ENCODE measurements at regions not wholly inside any gene's neighbourhood (a gene's known extent, or its start where the extent isn't known, plus 50 kb on each side); places are given as distances from the start of the nearest gene placed in this dataset.

DNA sequence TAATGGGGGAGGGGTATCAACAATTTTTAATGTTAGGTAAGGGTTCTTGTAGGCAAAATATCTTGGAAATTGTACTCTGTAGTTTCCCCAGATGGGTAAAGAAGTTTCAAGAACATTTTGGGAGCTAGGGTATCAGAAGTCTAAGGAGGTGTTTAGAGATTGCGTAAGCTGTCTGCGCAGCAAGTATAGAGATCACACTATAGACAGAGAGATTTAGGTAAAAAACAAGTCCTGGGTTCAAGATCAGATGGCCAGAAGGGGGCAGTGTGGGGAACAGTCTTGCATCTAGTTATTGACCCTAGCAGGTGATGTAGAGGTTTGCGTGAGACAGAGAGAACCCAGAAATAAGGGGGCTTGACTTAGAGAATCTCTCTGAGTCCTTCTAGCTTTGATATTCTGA lies 80.8 kb downstream of the S1PR1 start:
- no peak for TF ChIP-seq POLR2A (IDR thresholded peaks at IDR 0.05)
- TF ChIP-seq, protein P1, sequence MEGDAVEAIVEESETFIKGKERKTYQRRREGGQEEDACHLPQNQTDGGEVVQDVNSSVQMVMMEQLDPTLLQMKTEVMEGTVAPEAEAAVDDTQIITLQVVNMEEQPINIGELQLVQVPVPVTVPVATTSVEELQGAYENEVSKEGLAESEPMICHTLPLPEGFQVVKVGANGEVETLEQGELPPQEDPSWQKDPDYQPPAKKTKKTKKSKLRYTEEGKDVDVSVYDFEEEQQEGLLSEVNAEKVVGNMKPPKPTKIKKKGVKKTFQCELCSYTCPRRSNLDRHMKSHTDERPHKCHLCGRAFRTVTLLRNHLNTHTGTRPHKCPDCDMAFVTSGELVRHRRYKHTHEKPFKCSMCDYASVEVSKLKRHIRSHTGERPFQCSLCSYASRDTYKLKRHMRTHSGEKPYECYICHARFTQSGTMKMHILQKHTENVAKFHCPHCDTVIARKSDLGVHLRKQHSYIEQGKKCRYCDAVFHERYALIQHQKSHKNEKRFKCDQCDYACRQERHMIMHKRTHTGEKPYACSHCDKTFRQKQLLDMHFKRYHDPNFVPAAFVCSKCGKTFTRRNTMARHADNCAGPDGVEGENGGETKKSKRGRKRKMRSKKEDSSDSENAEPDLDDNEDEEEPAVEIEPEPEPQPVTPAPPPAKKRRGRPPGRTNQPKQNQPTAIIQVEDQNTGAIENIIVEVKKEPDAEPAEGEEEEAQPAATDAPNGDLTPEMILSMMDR (IDR thresholded peaks at IDR 0.05), result no peak
